ENCODE measurements at regions not wholly inside any gene's neighbourhood (a gene's known extent, or its start where the extent isn't known, plus 50 kb on each side); places are given as distances from the start of the nearest gene placed in this dataset.

- H3K4me3 ChIP-seq (ENCODE audit: low read depth, low read length): no peak overlapping the region
- TF ChIP-seq, protein P1, sequence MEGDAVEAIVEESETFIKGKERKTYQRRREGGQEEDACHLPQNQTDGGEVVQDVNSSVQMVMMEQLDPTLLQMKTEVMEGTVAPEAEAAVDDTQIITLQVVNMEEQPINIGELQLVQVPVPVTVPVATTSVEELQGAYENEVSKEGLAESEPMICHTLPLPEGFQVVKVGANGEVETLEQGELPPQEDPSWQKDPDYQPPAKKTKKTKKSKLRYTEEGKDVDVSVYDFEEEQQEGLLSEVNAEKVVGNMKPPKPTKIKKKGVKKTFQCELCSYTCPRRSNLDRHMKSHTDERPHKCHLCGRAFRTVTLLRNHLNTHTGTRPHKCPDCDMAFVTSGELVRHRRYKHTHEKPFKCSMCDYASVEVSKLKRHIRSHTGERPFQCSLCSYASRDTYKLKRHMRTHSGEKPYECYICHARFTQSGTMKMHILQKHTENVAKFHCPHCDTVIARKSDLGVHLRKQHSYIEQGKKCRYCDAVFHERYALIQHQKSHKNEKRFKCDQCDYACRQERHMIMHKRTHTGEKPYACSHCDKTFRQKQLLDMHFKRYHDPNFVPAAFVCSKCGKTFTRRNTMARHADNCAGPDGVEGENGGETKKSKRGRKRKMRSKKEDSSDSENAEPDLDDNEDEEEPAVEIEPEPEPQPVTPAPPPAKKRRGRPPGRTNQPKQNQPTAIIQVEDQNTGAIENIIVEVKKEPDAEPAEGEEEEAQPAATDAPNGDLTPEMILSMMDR (IDR thresholded peaks at IDR 0.05; ENCODE audit: control insufficient read depth, extremely low read depth, insufficient read depth): no peak
- no peak for DNase-seq (ENCODE audit: low read depth)
Observed at GRCh38 chr7:67593794-67594193, 597.2 kb downstream of the TYW1 start.

DNA sequence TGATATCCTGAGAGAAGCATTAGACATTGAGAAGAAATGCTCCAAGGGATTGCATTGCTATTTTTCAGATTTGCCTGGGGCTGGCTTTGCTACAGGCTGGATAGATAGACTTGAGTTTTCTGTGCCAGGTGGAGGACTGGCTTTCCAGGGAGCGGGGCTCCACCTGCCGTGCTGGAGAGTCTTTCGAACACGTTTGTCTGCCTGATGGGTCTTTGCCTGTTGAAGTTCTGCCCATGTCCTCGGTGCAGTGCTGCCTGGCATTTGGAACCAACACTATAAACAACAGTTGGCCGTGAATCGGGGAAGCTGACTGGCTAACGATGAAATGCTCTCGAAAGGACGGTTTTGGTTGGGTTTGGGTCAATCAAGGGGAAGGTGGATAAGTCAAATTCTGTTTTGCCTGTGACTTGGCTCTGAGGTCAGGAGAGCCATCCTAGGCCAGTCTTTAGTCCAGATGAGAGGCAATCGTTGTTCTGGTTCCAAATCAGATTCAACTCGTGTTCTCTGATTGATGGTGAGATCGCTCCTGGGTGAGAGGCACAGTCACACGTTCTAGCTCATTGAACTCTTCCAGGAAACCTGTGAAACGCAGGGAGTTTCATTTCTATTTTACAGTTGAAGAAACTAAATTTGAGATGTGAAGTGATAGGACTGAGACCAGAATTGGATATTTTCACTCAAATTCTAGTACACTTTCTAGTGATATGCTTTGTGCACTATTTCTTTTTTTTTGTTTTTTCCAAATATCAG lies 599.0 kb downstream of the TYW1 start:
- H3K4me3 ChIP-seq (ENCODE audit: low read depth, low read length): no peak overlapping the region
- no peak for DNase-seq (ENCODE audit: low read depth)
- TF ChIP-seq, protein P1 (IDR thresholded peaks at IDR 0.05; ENCODE audit: control insufficient read depth, extremely low read depth, insufficient read depth): no peak

GRCh38 chr7:67597161-67597560 lies 600.5 kb downstream of the TYW1 start:
- no peak overlapping the region for H3K4me3 ChIP-seq (ENCODE audit: low read depth, low read length)
- TF ChIP-seq, protein P1 (IDR thresholded peaks at IDR 0.05; ENCODE audit: control insufficient read depth, extremely low read depth, insufficient read depth): no peak
- no peak for DNase-seq (ENCODE audit: low read depth)

DNA sequence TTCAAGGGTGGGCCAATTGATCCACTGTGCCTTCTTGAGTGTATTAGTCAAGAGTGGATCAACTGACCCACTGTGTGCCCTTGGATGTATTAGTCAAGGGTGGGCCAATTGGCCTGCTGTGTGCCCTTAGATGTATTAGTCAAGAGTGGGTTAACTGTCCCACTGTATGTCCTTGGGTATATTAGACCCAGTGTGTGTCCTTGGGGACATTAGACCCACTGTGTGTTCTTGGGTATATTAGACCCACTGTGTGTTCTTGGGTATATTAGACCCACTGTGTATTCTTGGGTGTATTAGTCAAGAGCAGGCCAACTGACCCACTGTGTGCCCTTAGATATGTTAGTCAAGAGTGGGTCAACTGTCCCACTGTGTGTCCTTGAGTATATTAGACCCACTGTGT lies 601.8 kb downstream of the TYW1 start:
- no peak for DNase-seq (ENCODE audit: low read depth)
- no peak overlapping the region for H3K4me3 ChIP-seq (ENCODE audit: low read depth, low read length)
- TF ChIP-seq, protein P1 (IDR thresholded peaks at IDR 0.05; ENCODE audit: control insufficient read depth, extremely low read depth, insufficient read depth): no peak

- H3K4me3 ChIP-seq (ENCODE audit: low read depth, low read length): no peak overlapping the region
- TF ChIP-seq, protein P1 (IDR thresholded peaks at IDR 0.05; ENCODE audit: control insufficient read depth, extremely low read depth, insufficient read depth): no peak
- no peak for DNase-seq (ENCODE audit: low read depth)
Observed at GRCh38 chr7:67599331-67600062, 602.9 kb downstream of the TYW1 start.

DNA sequence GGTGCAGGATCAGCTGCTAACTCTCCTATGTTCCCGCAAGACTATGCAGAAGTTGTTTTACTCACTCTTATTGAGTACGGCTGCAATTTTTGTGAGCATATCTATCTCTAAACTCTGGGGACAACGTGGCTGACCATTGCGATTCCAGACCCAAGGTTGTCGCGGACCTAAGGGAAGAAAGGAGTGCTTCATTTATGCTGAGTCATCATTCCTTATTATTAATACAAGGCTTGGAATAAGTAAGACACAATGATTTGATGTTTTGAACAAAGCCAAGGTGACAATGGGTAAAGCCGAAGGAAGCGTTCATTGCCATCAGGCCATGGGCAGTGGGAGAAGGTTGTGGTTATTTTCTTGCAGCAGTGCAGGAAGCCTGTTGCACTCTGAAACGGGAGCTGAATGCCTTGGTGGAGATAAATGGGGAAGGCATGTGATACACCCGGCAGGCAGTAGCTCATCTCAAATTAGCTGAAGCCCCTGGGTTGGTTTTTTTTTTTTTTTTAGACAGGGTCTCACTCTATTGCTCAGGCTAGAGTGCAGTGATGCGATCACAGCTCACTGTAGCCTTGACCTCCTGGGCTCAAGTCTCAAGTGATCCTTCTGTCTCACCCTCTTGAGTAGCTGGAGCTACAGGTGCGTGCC lies 605.7 kb downstream of the TYW1 start:
- DNase-seq (ENCODE audit: low read depth): no peak
- TF ChIP-seq, protein P1 (IDR thresholded peaks at IDR 0.05; ENCODE audit: control insufficient read depth, extremely low read depth, insufficient read depth): no peak
- H3K4me3 ChIP-seq (ENCODE audit: low read depth, low read length): no peak overlapping the region

Measured in LNCaP clone FGC (cell line).